ENCODE measurements at regions not wholly inside any gene's neighbourhood (a gene's known extent, or its start where the extent isn't known, plus 50 kb on each side); places are given as distances from the start of the nearest gene placed in this dataset.

DNA sequence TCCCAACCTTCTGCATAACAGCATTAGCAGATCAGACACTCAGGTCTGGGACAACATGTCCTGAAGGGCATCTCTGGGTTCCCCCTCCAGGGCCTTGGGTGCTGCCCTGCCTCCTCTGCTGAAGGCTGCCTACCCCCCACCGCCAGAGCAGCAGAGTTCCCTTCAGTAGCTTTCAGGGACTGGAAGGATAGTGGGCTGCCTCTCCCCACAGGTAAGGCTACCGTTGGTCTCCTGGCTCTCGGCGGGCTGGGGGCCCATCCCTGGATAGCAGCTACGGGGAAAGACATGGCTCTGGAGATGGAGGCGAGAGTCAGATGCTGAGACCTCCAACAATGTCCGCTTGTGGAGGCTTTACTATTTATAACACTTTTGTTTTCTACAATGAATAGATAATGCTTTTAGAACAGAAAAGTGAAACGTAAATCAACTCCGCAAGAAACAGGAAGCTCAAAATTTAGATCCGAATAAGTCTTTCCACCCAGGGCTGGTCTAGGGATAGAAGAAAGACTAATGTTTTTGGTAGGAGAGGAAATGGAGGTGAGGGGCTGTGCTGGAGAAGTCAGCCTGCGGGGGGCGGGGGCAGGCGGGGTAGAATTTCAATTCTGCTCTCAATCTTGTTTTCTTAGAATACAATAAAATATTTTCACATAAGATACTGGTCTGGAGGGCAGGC, 58.4 kb downstream of the ARL4C start:
- no peak overlapping the region for H3K4me3 ChIP-seq
- H3K36me3 ChIP-seq = no peaks in the 10 kb centered on the region
- H3K27me3 ChIP-seq = no peaks in the 10 kb centered on the region
- no peaks in the 10 kb centered on the region for H3K4me1 ChIP-seq
- DNase-seq = no peak
- no peaks in the 10 kb centered on the region for H3K9me3 ChIP-seq (replicated peaks)
- H3K27ac ChIP-seq = no peak overlapping the region

- DNase-seq = no peak
- no peaks in the 10 kb centered on the region for H3K36me3 ChIP-seq
- no peaks in the 10 kb centered on the region for H3K9me3 ChIP-seq (replicated peaks)
- no peak overlapping the region for H3K4me3 ChIP-seq
- no peaks in the 10 kb centered on the region for H3K4me1 ChIP-seq
- H3K27me3 ChIP-seq = no peaks in the 10 kb centered on the region
- H3K27ac ChIP-seq = no peak overlapping the region
Observed at GRCh38 chr2:234437642-234438304, 59.1 kb downstream of the ARL4C start.

DNA sequence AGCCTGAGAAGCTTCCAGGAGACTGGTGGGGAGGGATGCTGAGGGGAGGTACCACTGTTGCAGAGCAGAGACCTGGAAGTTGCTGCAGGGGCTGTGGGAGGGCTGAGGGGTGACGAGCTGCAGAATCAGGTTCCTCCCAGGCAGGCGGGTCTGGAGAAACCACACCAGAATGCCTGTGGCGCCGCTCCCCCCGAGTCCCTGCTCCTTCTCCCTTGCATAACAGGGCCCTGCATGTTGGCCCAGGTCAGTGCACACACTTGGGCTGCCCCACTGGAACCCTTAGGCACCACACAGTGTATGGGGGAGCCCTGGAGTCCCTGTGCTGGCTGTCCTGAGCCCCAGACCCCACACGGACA, 60.4 kb downstream of the ARL4C start:
- no peak overlapping the region for H3K27ac ChIP-seq
- H3K4me1 ChIP-seq = no peaks in the 10 kb centered on the region
- H3K9me3 ChIP-seq (replicated peaks) = no peaks in the 10 kb centered on the region
- no peak overlapping the region for H3K4me3 ChIP-seq
- DNase-seq = no peak
- no peaks in the 10 kb centered on the region for H3K36me3 ChIP-seq
- H3K27me3 ChIP-seq = no peaks in the 10 kb centered on the region

GRCh38 chr2:234435836-234436481, 60.9 kb downstream of the ARL4C start:
- Histone ChIP-seq H3K9me3 (replicated peaks) (no peaks in the 10 kb centered on the region), H3K27me3 (no peaks in the 10 kb centered on the region), H3K4me1 (no peaks in the 10 kb centered on the region), H3K4me3 (no peak overlapping the region), H3K27ac (no peak overlapping the region), H3K36me3 (no peaks in the 10 kb centered on the region)
- DNase-seq = no peak

DNA sequence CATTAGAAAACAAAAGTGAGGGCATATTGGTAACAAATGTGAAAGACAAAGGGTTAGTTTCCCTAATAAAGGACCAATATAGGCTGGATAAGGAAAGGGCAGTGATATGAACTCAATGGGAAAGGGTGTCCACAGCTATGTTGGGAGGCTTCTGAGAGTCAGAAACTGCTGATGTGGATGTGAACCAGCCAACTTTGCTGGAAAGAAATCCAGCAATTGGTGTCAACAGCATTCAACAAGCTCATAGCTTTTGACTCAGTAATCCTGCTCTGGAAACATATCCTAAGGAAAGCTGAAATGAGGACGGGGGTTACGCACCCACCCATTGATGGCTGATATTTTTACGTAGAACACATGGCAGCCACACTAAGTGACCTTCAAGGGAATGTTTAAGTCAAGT, 63.7 kb downstream of the ARL4C start:
- Histone ChIP-seq H3K4me3 (no peak overlapping the region), H3K27ac (no peak overlapping the region), H3K9me3 (replicated peaks) (no peaks in the 10 kb centered on the region), H3K36me3 (no peaks in the 10 kb centered on the region), H3K27me3 (no peaks in the 10 kb centered on the region), H3K4me1 (no peaks in the 10 kb centered on the region; the same call in 1 of the 2 replicates)
- DNase-seq = no peak

GRCh38 chr2:234430871-234431270, 66.0 kb downstream of the ARL4C start:
- no peak for DNase-seq
- Histone ChIP-seq H3K9me3 (replicated peaks) (no peaks in the 10 kb centered on the region), H3K4me1 (peaks cover 7% of the 10 kb centered on the region; the same call in 1 of the 2 replicates), H3K27me3 (no peaks in the 10 kb centered on the region), H3K36me3 (no peaks in the 10 kb centered on the region), H3K27ac (no peak overlapping the region), H3K4me3 (no peak overlapping the region)

DNA sequence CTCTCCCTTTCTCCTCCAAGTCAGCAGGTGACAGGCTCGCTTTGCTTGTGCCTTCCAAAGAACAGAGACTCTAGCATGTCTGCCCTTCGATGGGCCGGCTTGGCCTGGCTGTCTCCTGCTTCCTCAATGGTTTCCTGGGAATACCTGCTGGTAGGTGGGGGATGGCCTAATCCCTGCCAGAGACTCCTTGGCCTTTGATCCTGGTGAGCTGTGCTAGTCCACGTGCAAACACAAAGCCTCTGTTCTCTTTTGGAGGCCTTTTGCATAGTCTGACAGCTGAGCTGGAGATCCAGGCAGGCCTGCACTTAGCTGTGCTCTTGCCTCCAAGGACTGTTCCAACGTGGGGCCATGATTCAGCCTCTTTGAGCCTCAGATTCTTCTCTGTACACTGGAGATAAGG, 67.6 kb downstream of the ARL4C start:
- DNase-seq = no peak
- Histone ChIP-seq H3K27me3 (no peaks in the 10 kb centered on the region), H3K27ac (no peak overlapping the region), H3K9me3 (replicated peaks) (no peaks in the 10 kb centered on the region), H3K36me3 (no peaks in the 10 kb centered on the region), H3K4me3 (no peak overlapping the region), H3K4me1 (peaks cover 7% of the 10 kb centered on the region; the same call in 1 of the 2 replicates)

DNA sequence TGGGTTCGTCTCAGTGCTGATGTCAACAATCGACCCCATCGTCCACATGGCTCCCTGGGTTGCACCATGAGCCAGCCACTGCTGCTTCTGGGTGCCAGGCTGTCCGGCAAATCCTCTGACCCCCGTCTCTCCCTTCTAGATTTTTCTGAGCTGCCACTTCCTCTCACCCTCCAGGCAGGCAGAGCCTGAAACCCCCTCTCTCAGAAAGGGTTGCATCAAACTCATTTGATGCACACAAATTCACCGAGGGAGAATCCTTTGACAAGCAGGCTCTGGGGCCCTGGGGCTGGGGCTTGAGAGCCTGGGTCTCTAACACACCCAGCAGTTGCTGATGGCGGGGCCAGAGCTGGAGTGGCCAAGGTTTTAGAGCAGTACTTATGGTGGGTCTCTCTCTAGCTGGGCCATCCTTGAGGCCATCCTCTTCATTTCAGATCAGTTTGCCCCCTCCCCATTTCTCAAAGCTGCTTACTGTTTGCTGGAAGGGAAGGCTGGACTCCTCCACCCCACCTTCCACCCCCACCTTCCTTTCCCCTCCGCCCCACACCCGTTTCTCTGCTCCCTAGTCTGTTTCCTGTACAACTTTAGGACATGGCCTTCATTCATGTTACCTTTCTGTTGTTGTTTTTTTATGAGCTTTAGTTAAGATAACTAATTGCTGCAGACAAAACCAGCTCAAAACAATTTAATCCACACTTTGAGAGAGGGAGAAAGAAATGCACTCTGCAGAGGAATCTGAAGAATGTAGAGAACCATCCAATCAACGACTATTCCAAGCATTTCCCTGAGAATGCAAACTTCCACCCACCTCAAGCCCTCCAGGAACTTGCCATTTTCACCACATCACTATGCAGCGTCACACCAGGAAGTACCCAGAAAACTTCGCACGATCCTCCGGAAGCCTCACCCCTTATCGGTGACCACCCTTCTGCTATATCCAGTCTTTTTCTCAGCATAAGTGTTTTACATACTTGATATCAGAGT, 69.5 kb downstream of the ARL4C start:
- no peak overlapping the region for H3K27ac ChIP-seq
- H3K36me3 ChIP-seq = no peaks in the 10 kb centered on the region
- H3K27me3 ChIP-seq = no peaks in the 10 kb centered on the region
- DNase-seq = no peak
- H3K4me3 ChIP-seq = no peak overlapping the region
- peaks cover 11% of the 10 kb centered on the region; the same call in 1 of the 2 replicates for H3K4me1 ChIP-seq
- H3K9me3 ChIP-seq (replicated peaks) = no peaks in the 10 kb centered on the region

GRCh38 chr2:234426616-234427015, 70.3 kb downstream of the ARL4C start:
- H3K27me3 ChIP-seq = no peaks in the 10 kb centered on the region
- no peak overlapping the region for H3K27ac ChIP-seq
- H3K4me3 ChIP-seq = no peak overlapping the region
- peaks cover 12% of the 10 kb centered on the region; the same call in 1 of the 2 replicates for H3K4me1 ChIP-seq
- H3K36me3 ChIP-seq = no peaks in the 10 kb centered on the region
- H3K9me3 ChIP-seq (replicated peaks) = no peaks in the 10 kb centered on the region
- no peak for DNase-seq

GRCh38 chr2:234425639-234426603, 71.0 kb downstream of the ARL4C start:
- Histone ChIP-seq H3K4me3 (no peak overlapping the region), H3K36me3 (no peaks in the 10 kb centered on the region), H3K9me3 (replicated peaks) (no peaks in the 10 kb centered on the region), H3K4me1 (peaks cover 12% of the 10 kb centered on the region; the same call in 1 of the 2 replicates), H3K27me3 (no peaks in the 10 kb centered on the region), H3K27ac (no peak overlapping the region)
- no peak for DNase-seq

GRCh38 chr2:234423884-234424283, 73.0 kb downstream of the ARL4C start:
- DNase-seq = no peak
- no peaks in the 10 kb centered on the region for H3K9me3 ChIP-seq (replicated peaks)
- no peak overlapping the region for H3K4me3 ChIP-seq
- no peak overlapping the region for H3K27ac ChIP-seq
- H3K27me3 ChIP-seq = no peaks in the 10 kb centered on the region
- peaks cover 12% of the 10 kb centered on the region; the same call in 1 of the 2 replicates for H3K4me1 ChIP-seq
- no peaks in the 10 kb centered on the region for H3K36me3 ChIP-seq

DNA sequence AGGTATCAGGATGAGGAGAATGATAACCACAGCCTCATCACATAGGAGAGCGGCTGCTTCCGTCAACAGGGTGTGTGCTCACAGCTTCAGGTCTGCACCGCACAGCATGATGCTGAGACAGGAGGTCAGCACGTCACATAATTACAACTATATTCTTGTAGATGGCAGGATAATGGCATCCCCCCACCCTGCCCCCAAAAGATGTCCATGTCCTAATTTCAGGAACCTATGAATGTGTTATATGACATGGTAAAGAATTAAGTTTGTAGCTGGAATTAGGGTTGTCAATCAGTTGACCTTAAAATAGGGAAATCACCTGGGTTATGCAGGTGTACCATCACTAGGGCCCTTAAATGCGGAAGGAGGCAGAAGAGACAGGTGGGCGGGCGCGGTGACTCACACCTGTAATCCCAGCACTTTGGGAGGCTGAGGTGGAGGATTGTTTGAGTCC, 73.9 kb downstream of the ARL4C start:
- H3K27ac ChIP-seq = no peak overlapping the region
- no peaks in the 10 kb centered on the region for H3K36me3 ChIP-seq
- no peaks in the 10 kb centered on the region for H3K27me3 ChIP-seq
- DNase-seq = no peak
- H3K4me1 ChIP-seq = peaks cover 12% of the 10 kb centered on the region; the same call in 1 of the 2 replicates
- no peak overlapping the region for H3K4me3 ChIP-seq
- H3K9me3 ChIP-seq (replicated peaks) = 0 out of 2 replicates have a peak, but pooled peaks cover 1% of the 10 kb centered on the region

GRCh38 chr2:234422273-234422732, 74.6 kb downstream of the ARL4C start:
- no peaks in the 10 kb centered on the region for H3K27me3 ChIP-seq
- H3K9me3 ChIP-seq (replicated peaks) = 0 out of 2 replicates have a peak, but pooled peaks cover 3% of the 10 kb centered on the region
- H3K36me3 ChIP-seq = no peaks in the 10 kb centered on the region
- no peak overlapping the region for H3K27ac ChIP-seq
- H3K4me1 ChIP-seq = peaks cover 8% of the 10 kb centered on the region; the same call in 1 of the 2 replicates
- H3K4me3 ChIP-seq = no peak overlapping the region
- DNase-seq = no peak
